GM12891 (cell line): ENCODE measurements at regions not wholly inside any gene's neighbourhood (a gene's known extent, or its start where the extent isn't known, plus 50 kb on each side); places are given as distances from the start of the nearest gene placed in this dataset.

Source experiments
- POLR2A ChIP-seq: IDR thresholded peaks from 2 replicates; pipeline ENCODE4 v1.6.1; 2011; ENCODE audit warnings: low read depth, low read length, control low read depth
- POLR2AphosphoS5 ChIP-seq: IDR thresholded peaks from 2 replicates; pipeline ENCODE4 v1.6.1; 2011; ENCODE audit warnings: low read depth, low read length, control low read depth
- POU2F2 ChIP-seq: IDR thresholded peaks from 2 replicates; pipeline ENCODE4 v1.6.1; 2011; ENCODE audit warnings: low read depth, mild to moderate bottlenecking, control low read depth, low read length, moderate library complexity
- SPI1 ChIP-seq: IDR thresholded peaks from 2 replicates; pipeline ENCODE4 v1.6.1; 2011; ENCODE audit warnings: low read depth, low read length, control low read depth
- TAF1 ChIP-seq: IDR thresholded peaks from 2 replicates; pipeline ENCODE4 v1.6.1; 2011; ENCODE audit warnings: low read depth, low read length, control low read depth

DNA sequence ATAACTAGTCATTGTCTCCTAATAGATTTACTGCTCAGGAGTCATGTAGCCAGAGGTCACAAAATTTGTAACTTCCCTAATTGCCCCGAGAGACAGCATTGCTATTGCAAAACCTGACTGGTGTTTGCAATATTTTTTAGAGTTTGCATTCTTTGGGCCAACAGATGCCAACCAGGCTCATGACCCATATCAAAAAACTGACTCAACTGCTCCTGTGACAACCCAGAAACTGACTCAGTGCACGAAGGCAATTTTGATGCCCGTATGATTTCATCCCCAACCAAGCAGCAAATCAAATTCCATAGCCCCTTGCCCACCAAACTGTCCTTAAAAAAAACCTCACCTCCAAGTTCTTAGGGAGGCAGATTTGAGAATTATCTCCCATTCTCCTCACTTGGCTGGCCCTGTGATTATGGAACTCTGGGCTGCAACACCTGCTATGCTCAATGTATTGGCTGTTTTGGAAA is 951.3 kb downstream of the TSN start:
- TF ChIP-seq POLR2A (no peak), POLR2AphosphoS5 (no peak), TAF1 (no peak), SPI1 (no peak), POU2F2 (no peak)
